ENCODE measurements at regions not wholly inside any gene's neighbourhood (a gene's known extent, or its start where the extent isn't known, plus 50 kb on each side); places are given as distances from the start of the nearest gene placed in this dataset.

DNA sequence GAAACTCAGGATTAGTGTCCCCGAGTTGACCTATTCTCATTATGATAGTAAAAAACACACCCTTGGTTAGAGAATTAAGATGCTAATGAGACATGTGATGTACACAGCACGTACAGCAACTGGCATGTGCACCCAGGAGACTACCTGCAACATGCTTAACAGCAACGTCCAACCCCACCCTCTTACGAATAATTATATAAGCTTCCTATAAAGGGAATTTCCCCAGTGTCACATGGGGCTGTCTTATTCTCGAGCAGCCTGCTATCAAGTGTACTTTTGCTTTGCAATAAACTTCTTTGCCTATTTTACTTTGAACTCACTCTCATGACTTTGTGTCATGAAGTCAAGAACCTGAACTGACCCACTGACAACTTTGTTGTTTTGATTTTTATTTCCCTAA is 62.4 kb upstream of the PMFBP1 start:
- H3K4me3 ChIP-seq (ENCODE audit: low read depth, low read length): no peak overlapping the region
- H3K27ac ChIP-seq: no peak overlapping the region
- H3K27me3 ChIP-seq (replicated peaks): no peaks in the 10 kb centered on the region
- no peaks in the 10 kb centered on the region for H3K36me3 ChIP-seq (replicated peaks)
- TF ChIP-seq, protein P1, sequence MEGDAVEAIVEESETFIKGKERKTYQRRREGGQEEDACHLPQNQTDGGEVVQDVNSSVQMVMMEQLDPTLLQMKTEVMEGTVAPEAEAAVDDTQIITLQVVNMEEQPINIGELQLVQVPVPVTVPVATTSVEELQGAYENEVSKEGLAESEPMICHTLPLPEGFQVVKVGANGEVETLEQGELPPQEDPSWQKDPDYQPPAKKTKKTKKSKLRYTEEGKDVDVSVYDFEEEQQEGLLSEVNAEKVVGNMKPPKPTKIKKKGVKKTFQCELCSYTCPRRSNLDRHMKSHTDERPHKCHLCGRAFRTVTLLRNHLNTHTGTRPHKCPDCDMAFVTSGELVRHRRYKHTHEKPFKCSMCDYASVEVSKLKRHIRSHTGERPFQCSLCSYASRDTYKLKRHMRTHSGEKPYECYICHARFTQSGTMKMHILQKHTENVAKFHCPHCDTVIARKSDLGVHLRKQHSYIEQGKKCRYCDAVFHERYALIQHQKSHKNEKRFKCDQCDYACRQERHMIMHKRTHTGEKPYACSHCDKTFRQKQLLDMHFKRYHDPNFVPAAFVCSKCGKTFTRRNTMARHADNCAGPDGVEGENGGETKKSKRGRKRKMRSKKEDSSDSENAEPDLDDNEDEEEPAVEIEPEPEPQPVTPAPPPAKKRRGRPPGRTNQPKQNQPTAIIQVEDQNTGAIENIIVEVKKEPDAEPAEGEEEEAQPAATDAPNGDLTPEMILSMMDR (IDR thresholded peaks at IDR 0.05; ENCODE audit: low read depth, low read length, missing control alignments): no peak
- DNase-seq: no peak
- in situ Hi-C loops (cut with HindIII; ENCODE audit: low pct_ligation_motif_present, low sequenced_read_pairs): loop anchor here (25.0 kb wide), 1 partner anchor 228 kb away; no protein-coding TSS in a partner anchor

DNA sequence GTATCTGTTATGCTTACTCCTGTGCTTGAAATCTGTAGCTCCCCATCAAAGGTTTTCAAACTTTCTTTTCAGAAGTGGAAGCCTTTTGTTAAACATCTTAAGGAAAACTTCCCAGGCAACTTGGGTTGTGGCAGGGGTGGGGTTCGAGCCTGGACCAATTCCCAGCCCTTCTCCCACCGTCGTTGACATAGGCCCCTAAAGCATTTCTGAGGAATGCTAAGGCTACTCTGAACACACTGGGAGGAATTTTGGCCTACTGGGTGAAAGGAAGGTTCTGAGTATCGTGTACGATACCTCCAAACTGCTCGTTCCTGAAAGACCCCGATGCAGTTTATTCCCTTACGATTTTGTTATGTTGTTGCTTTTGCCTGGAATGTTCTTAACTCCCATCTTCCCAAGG is 56.1 kb upstream of the PMFBP1 start:
- no peaks in the 10 kb centered on the region for H3K27me3 ChIP-seq (replicated peaks)
- in situ Hi-C loops (cut with HindIII; ENCODE audit: low pct_ligation_motif_present, low sequenced_read_pairs): loop anchor here (25.0 kb wide), 1 partner anchor 234 kb away; no protein-coding TSS in a partner anchor
- H3K4me3 ChIP-seq (ENCODE audit: low read depth, low read length): no peak overlapping the region
- no peaks in the 10 kb centered on the region for H3K36me3 ChIP-seq (replicated peaks)
- TF ChIP-seq, protein P1 (IDR thresholded peaks at IDR 0.05; ENCODE audit: low read depth, low read length, missing control alignments): no peak
- H3K27ac ChIP-seq: no peak overlapping the region
- no peak for DNase-seq

DNA sequence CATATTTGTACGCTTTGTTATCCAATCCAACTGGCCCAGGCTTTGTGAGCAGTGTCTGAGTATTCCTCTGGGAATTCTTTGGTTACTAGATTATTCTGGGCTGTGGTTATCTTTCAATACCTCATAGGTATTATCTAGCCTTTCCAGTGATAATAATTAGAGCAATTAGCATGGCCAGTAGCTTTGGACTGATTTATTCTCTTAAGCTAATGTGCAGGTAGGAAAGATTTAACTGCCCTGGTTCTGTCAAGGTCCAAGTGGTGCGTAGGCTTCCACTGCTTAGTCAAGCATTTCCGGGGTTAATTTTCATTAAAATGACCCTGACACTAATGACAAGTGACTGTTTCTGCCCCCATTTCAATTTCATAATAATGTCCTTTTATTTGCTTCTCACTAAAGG is 54.2 kb upstream of the PMFBP1 start:
- H3K4me3 ChIP-seq (ENCODE audit: low read depth, low read length): no peak overlapping the region
- H3K36me3 ChIP-seq (replicated peaks): no peaks in the 10 kb centered on the region
- no peak overlapping the region for H3K27ac ChIP-seq
- no peak for DNase-seq
- TF ChIP-seq, protein P1 (IDR thresholded peaks at IDR 0.05; ENCODE audit: low read depth, low read length, missing control alignments): no peak
- H3K27me3 ChIP-seq (replicated peaks): no peaks in the 10 kb centered on the region
- in situ Hi-C loops (cut with HindIII; ENCODE audit: low pct_ligation_motif_present, low sequenced_read_pairs): loop anchor here (25.0 kb wide), 1 partner anchor 236 kb away; no protein-coding TSS in a partner anchor

DNA sequence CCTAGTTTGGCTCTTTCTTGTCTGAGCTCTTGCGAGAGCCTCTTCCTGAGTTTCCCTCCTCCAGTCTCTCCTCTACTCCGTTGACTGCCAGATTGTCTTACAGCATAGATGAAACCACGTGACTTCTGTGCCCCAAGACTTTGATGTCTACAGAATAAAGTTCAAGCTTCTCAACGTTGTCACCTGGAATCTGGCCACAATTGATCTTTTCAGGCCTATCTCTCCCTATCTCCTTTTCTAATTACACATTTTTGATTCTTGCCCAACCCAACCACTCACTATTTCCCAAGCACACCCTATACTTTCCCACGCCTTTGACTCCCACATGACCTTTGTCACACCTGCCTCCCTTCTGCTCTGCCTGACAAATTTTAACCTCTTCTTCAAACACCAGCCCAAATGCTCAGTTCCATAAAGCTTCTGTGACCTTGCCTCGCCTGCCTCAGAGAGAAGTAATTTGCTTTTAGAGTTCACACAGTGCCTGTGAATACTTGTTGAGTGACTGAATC is 52.4 kb upstream of the PMFBP1 start:
- in situ Hi-C loops (cut with HindIII; ENCODE audit: low pct_ligation_motif_present, low sequenced_read_pairs): no loop called here
- TF ChIP-seq, protein P1 (IDR thresholded peaks at IDR 0.05; ENCODE audit: low read depth, low read length, missing control alignments): no peak
- no peak for DNase-seq
- H3K36me3 ChIP-seq (replicated peaks): no peaks in the 10 kb centered on the region
- H3K4me3 ChIP-seq (ENCODE audit: low read depth, low read length): no peak overlapping the region
- no peaks in the 10 kb centered on the region for H3K27me3 ChIP-seq (replicated peaks)
- no peak overlapping the region for H3K27ac ChIP-seq

DNA sequence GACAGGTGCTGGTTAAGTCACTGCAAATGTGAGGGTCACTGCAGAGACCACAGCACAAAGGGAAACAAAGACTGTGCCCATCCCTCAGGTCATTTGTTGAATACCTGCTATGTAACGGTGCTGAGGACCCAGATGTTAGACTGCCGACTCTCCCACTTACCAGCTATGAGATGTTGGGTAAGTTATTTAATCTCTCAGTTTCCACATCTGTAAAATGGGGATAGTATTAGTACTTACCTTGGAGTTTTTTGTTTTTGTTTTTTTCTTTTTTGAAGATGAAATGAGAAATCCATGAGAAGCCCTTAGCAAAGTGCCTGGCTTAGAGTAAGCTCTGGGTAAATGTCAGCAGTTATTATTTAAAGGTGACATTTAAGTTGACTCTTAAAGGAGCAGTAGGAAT is 50.5 kb upstream of the PMFBP1 start:
- Histone ChIP-seq H3K4me3 (ENCODE audit: low read depth, low read length) (no peak overlapping the region), H3K36me3 (replicated peaks) (no peaks in the 10 kb centered on the region), H3K27me3 (replicated peaks) (no peaks in the 10 kb centered on the region), H3K27ac (no peak overlapping the region)
- in situ Hi-C loops (cut with HindIII; ENCODE audit: low pct_ligation_motif_present, low sequenced_read_pairs): no loop called here
- no peak for DNase-seq
- TF ChIP-seq, protein P1 (IDR thresholded peaks at IDR 0.05; ENCODE audit: low read depth, low read length, missing control alignments): no peak
